GM19372 (cell line): ENCODE measurements at regions not wholly inside any gene's neighbourhood (a gene's known extent, or its start where the extent isn't known, plus 50 kb on each side); places are given as distances from the start of the nearest gene placed in this dataset.
"Not testable (repeated sequence)": the region's sequence is repeated elsewhere in the genome, so short reads cannot be mapped to it uniquely, and the experiment has no call there.

Experiments used
- ATAC-seq: cut with Tn5 transposase; IDR thresholded peaks from one replicate; pipeline ENCODE4 v1.9.1; 2021; ENCODE audit warnings: mild to moderate bottlenecking, low read depth, moderate library complexity; ENCODE audit not compliant: unreplicated experiment

DNA sequence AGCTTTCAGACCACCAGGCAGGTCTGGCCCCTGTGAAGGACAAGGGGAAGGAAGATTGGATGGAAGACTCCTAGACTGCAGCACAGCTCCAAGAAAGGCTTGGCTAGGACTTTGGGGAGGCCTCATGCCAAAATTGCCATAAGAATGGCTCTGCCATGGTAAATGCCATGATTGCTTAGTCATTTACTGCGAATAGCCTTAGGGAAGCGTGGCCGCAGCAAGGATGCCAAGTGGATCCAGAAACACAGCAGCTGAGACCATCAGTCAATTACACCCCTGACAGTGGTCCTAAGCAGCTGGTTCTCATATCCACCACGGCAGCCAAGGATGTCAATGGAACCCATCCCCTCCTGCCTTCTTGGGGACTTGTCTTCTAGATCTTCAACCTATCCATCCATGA lies 88.2 kb upstream of the AUTS2 start:
- ATAC-seq: no peak

DNA sequence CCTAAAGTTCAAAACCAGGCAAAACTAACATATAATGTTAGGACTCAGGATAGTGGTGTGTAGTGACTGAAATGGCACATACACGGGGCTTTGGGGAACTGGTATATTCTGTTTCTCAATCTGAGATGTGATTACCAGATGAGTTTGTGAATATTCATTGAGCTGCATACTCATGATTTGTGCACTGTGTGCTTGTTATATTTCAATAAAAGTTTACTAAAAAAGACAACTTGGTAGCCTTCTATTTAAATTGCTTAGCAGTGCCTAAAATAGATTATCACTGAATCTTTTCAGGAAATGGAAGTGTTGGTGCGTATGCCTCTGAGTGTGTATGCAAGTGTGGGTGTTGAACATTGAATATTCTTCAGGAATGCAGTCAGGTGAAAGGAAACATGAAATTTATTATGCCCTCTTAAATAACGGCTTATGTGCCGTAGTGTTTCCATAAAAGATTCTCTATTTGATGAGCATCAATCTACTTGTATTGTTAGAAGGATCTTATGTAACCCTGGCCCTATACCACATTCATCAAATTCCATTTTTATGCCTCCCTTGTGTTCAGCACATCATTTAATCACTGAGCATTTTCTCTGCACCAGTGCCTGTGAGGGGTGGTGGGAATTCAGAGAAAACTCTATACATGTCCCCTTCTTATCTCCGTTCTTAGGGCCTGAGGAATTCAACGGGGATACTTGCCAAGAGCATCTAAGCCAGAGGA lies 82.6 kb upstream of the AUTS2 start:
- ATAC-seq: no peak

DNA sequence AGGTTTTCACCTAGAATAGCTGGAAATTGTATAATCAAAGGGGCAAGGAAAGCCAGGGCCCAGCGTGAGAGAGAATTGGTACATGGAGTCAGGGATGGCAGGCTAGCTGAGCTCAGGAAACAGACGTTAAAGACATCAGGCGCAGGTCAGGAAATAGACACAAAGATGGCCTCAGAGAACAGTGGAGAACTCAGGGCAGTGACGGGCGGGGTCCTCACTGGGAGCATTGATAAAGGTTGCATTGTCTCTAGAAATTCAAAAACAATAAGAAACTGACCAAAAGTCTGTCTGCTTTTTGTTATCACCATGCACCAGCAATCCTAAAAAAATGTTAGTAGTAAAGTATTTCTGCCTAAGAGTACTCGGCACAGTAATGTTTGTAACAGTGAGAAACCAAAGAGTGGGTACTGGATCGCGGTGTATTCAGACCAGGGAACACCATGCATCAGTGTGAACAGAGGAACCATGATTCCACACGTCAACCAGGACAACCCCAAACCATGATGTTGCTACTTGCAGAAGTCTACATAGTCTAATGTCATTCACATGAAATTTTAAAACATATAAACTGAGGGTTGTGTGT lies 81.9 kb upstream of the AUTS2 start:
- ATAC-seq: no peak

DNA sequence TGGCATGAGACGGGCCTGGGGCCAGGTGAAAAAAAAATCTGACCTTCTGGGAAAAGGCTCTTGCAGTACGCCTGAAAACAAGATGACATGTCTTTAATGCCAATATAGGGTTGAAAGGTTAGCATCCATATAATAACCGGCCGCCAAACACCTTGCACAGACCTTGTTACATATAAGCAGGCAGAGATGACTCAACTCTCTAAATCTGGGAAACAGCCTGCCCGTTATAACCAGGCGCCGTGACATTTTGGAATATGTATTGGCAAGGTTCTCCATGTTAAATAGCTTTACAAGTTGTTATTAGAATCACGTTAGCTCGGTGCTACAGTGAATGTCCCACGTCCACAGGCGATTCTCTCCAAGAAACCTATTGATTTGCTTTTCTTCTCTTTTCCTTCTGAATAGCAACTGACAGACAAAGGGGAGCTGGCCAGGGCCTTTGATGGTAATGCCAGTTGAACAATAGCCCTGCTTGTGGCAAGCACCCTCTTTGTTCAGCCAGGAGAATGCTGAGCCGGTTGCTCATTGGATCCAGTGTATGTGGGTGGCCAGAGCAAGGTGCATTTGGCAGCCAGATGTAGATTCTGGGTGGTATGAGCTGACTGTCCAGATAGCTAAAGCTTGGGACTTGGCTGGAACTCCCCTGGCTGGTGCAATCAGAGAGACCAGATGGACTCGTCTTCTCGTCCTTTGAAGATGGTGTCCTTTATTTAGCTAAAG lies 80.1 kb upstream of the AUTS2 start:
- ATAC-seq: no peak

DNA sequence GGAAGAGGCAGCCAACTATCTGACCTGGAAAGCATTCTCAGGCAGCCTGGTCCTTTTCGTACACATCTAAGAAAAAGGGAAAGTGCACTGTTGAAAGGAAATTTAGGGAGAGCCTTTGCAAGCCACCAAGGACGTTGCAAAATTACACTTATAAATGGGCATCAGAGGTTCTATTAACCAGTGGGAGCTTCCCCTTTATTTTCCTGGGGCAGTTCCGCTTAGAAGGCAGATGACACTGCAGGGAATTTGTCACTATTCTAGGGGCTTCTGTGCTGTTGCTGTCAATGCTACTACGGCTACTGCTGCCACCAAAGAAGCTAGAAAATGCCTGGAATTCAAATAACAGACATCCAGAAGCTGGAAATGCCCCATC lies 79.6 kb upstream of the AUTS2 start:
- no peak for ATAC-seq

DNA sequence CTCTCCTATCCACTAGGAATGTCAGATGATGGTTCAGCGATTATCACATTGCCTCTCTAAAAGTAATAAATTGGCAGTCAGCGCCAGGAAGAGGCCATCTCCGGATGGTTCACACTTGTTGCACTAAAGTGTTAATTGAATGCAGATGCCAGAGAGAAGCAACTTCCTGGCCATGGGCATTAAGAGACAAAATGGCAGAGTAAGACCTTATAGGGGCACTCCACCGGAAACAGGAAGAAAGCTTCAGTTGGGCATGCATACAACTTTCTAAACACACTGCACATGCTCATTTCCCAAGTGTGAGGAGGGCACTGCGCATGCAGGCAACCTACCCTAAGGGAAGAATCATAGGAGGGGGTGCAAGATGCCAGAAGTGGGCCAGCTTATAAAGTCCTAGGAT lies 71.7 kb upstream of the AUTS2 start:
- no peak for ATAC-seq

DNA sequence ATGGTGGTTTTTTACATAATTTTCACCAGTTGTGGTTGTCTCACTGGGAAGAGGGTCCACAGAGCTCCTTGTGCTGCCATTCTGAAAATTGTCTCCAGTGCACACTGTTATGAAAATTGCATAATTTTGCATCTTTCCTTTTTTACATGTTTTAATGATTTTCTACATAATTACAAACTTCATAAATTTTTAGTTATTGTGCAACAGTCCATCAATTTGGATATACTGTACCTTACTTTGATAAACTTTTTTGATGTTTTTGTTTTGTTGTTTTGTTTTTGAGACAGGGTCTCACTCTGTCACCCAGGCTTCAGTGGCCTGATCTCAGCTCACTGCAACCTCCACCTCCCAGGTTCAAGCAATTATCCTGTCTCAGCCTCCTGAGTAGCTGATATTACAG lies 70.6 kb upstream of the AUTS2 start:
- no peak for ATAC-seq

DNA sequence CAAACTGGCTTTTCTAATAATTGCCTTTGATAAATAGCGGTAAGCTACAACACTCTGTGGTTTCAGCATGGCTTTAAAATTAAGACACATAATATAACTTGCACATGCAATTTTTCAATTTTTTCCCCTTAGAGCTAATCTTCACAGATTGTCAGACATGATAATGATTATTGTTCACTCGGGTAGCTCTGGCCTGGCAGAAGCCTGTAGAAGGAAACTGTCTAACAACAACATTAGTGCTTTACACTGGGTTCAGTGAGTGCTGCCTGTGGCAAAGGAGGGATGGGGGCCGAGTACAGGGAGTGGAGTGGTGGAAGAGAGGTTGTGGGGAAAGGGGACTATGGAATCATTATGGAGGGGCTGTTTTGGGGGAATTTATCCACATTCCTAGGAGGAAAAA lies 67.2 kb upstream of the AUTS2 start:
- ATAC-seq: no peak

DNA sequence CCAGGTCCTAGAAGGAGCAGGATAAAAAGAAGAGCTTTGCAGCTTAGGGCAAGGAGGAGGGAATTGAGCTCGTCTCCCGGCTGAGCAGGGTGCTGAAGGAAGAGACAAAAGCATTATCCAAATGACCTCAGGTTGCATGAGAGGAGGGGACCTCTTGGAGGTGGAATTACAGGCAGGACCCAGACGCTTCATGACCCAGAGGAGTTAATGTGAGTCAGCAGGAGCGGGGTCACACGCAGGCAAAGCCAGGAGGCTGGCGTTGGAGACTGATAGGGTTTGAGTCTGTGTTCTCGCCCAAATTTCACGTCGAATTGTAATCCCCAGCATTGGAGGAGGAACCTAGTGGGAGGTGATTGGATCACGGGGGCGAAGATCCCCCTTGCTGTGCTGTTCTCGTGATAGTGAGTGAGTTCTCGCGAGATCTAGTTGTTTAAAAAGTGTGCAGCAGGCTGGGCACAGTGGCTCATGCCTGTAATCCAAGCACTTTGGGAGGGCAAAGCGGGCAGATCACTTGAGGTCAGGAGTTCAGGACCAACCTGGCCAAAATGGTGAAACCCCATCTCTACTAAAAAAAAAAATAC lies 63.7 kb upstream of the AUTS2 start:
- ATAC-seq: no peak

DNA sequence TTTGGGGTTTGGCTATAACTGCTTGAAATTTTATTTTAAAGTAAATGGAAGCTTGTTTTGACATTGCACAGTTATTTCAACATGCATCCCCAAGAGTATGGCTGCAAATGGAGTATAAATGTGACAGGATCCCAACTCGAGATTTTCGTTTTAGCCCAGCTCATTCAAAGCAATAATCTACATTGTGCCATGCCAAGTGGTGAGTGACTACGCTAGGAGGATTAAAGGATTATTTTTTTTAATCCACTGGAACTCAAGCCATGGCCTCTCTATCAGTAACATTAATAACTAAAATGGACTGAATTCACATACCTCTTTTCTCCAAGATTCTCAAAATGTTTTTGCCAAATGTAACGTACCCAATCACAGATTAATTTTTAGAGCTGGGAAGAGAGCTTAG lies 60.6 kb upstream of the AUTS2 start:
- no peak for ATAC-seq

DNA sequence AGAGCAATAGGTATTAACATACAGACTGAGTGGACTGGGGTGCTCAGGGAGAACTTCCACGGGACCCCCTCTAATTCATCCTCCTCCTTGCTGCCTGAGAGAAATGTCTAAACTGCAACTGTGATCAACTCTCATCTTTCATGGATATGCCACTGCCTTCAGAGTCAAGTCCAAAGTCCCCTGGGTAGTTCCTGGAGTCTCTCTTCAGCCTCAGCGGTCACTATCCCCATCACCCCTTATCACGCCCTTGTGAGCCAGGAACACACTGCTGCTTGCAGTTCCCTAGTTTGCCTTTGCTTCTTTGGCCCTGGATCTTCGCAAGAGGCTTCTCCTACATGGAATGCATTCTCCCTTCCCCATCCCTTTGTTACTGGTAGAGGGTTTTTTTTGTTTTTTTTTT lies 58.7 kb upstream of the AUTS2 start:
- ATAC-seq: no peak

DNA sequence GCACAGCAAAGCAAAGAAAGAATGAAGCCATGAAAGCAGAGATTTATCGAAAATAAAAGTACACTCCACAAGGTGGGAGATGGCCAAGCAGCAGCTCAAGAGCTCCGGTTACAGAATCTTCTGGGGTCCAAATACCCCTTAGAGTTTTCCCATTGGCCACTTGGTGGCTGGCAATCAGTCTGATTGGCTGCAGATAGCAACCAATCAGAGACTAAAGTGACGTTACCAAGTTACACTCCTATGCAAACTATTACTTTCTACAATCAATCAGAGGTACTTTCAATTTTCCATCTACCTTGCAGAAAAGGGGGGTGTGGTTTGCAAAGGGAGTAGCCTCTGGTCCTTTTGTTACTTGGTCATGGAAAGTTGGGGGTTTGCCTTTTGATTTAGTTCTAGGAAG lies 58.0 kb upstream of the AUTS2 start:
- no peak for ATAC-seq

DNA sequence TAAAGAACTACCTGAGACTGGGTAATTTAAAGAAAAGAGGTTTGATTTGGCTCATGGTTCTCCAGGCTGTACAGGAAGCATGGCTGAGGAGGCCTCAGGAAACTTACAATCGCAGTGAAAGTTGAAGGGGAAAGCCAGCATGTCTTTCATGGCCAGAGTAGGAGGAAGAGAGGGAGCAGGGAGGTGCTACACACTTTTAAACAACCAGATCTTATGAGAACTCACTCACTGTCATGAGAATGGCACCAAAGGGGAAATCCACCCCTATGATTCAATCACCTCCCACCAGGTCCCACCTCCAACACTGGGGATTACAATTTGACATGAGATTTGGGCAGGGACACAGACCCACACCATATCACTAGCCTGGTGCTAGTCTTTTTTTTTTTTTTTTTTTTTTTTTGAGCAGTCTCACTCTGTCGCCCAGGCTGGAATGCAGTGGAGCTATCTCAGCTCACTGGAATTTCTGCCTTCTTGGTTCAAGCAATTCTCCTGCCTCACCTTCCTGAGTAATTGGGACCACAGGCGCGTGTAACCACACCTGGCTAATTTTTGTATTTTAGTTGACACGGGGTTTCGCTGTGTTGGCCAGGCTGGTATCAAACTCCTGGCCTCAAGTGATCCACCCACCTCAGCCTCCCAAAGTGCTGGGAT lies 56.4 kb upstream of the AUTS2 start:
- ATAC-seq: not testable (repeated sequence)

DNA sequence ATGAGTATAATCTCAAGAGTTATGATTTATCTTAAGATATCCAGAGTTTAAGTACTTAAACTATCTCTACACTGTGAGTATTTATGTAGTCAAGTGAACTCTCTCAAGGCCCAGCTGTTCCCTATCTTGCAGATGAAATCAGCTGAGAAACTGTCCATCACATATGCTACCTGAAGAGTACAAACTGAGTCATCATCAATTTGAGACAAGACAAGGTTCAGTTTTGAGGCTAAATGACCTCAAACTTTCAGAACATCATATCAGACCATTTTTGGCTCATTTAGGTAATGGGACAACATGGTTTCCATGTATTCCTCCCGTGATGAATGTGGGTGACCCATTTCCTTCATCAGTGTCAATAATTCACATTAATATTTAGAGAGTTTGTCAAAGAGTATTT lies 53.1 kb upstream of the AUTS2 start:
- ATAC-seq: no peak
